ENCODE measurements at regions not wholly inside any gene's neighbourhood (a gene's known extent, or its start where the extent isn't known, plus 50 kb on each side); places are given as distances from the start of the nearest gene placed in this dataset.

GRCh38 chr1:221411283-221411682 lies 330.6 kb downstream of the DUSP10 start:
- Mint-ChIP-seq H3K9me3 (no peaks in the 10 kb centered on the region), H3K27ac (no peak overlapping the region), H3K36me3 (ENCODE audit: low read depth) (no peaks in the 10 kb centered on the region), H3K27me3 (ENCODE audit: insufficient read depth) (peaks cover 39% of the 10 kb centered on the region), H3K4me1 (peaks cover 25% of the 10 kb centered on the region), H3K4me3 (no peak overlapping the region)
- Histone ChIP-seq H3K9ac (ENCODE audit: extremely low read depth, low read length, poor library complexity, severe bottlenecking) (no peak overlapping the region), H3K36me3 (ENCODE audit: control insufficient read depth, insufficient read depth, low read length) (no peaks in the 10 kb centered on the region), H3K4me3 (ENCODE audit: low read length) (no peak overlapping the region), H3K27me3 (ENCODE audit: control insufficient read depth, insufficient read depth, low read length, poor library complexity, severe bottlenecking) (peaks cover 6% of the 10 kb centered on the region), H3K9me3 (ENCODE audit: control insufficient read depth, low read length) (peaks cover 14% of the 10 kb centered on the region), H3K27ac (ENCODE audit: low read depth, low read length) (no peak overlapping the region), H3K4me1 (ENCODE audit: control insufficient read depth, insufficient read depth, low read length) (no peaks in the 10 kb centered on the region)
- DNase-seq = no peak
- WGBS, 2 experiments (ENCODE audit: insufficient coverage in 1 of 2, insufficient read length in 1 of 2) = 87 to 100% methylated on average over 1 to 3 of the region's 3 CpGs
- TF ChIP-seq, protein P1, sequence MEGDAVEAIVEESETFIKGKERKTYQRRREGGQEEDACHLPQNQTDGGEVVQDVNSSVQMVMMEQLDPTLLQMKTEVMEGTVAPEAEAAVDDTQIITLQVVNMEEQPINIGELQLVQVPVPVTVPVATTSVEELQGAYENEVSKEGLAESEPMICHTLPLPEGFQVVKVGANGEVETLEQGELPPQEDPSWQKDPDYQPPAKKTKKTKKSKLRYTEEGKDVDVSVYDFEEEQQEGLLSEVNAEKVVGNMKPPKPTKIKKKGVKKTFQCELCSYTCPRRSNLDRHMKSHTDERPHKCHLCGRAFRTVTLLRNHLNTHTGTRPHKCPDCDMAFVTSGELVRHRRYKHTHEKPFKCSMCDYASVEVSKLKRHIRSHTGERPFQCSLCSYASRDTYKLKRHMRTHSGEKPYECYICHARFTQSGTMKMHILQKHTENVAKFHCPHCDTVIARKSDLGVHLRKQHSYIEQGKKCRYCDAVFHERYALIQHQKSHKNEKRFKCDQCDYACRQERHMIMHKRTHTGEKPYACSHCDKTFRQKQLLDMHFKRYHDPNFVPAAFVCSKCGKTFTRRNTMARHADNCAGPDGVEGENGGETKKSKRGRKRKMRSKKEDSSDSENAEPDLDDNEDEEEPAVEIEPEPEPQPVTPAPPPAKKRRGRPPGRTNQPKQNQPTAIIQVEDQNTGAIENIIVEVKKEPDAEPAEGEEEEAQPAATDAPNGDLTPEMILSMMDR (conservative IDR thresholded peaks at IDR 0.05) = no peak

GRCh38 chr1:221414772-221415539 lies 326.9 kb downstream of the DUSP10 start:
- Mint-ChIP-seq H3K9me3 (no peaks in the 10 kb centered on the region), H3K4me3 (no peak overlapping the region), H3K27me3 (ENCODE audit: insufficient read depth) (peaks cover 16% of the 10 kb centered on the region), H3K27ac (no peak overlapping the region), H3K4me1 (peaks cover 13% of the 10 kb centered on the region), H3K36me3 (ENCODE audit: low read depth) (no peaks in the 10 kb centered on the region)
- Histone ChIP-seq H3K9ac (ENCODE audit: extremely low read depth, low read length, poor library complexity, severe bottlenecking) (no peak overlapping the region), H3K27me3 (ENCODE audit: control insufficient read depth, insufficient read depth, low read length, poor library complexity, severe bottlenecking) (peaks cover 6% of the 10 kb centered on the region), H3K4me3 (ENCODE audit: low read length) (no peak overlapping the region), H3K36me3 (ENCODE audit: control insufficient read depth, insufficient read depth, low read length) (no peaks in the 10 kb centered on the region), H3K27ac (ENCODE audit: low read depth, low read length) (no peak overlapping the region), H3K4me1 (ENCODE audit: control insufficient read depth, insufficient read depth, low read length) (no peaks in the 10 kb centered on the region), H3K9me3 (ENCODE audit: control insufficient read depth, low read length) (peaks cover 6% of the 10 kb centered on the region)
- DNase-seq = no peak
- WGBS, 2 experiments (ENCODE audit: insufficient coverage in 1 of 2, insufficient read length in 1 of 2) = 93 to 94% methylated on average over 7 to 8 of the region's 8 CpGs
- TF ChIP-seq, protein P1 (conservative IDR thresholded peaks at IDR 0.05) = no peak

GRCh38 chr1:221415651-221416050 lies 326.2 kb downstream of the DUSP10 start:
- TF ChIP-seq, protein P1 (conservative IDR thresholded peaks at IDR 0.05) = no peak
- Mint-ChIP-seq H3K27me3 (ENCODE audit: insufficient read depth) (peaks cover 9% of the 10 kb centered on the region), H3K27ac (no peak overlapping the region), H3K9me3 (no peaks in the 10 kb centered on the region), H3K4me1 (peaks cover 9% of the 10 kb centered on the region), H3K36me3 (ENCODE audit: low read depth) (no peaks in the 10 kb centered on the region), H3K4me3 (no peak overlapping the region)
- no peak for DNase-seq
- 100% methylated on average over 1 of the region's 1 CpG; no CpG with 5 or more reads in 1 of the 2 experiments for WGBS, 2 experiments (ENCODE audit: insufficient coverage in 1 of 2, insufficient read length in 1 of 2)
- Histone ChIP-seq H3K9ac (ENCODE audit: extremely low read depth, low read length, poor library complexity, severe bottlenecking) (no peak overlapping the region), H3K27me3 (ENCODE audit: control insufficient read depth, insufficient read depth, low read length, poor library complexity, severe bottlenecking) (peaks cover 4% of the 10 kb centered on the region), H3K9me3 (ENCODE audit: control insufficient read depth, low read length) (peaks cover 6% of the 10 kb centered on the region), H3K4me3 (ENCODE audit: low read length) (no peak overlapping the region), H3K4me1 (ENCODE audit: control insufficient read depth, insufficient read depth, low read length) (no peaks in the 10 kb centered on the region), H3K36me3 (ENCODE audit: control insufficient read depth, insufficient read depth, low read length) (no peaks in the 10 kb centered on the region), H3K27ac (ENCODE audit: low read depth, low read length) (no peak overlapping the region)
